ENCODE measurements at regions not wholly inside any gene's neighbourhood (a gene's known extent, or its start where the extent isn't known, plus 50 kb on each side); places are given as distances from the start of the nearest gene placed in this dataset.

DNA sequence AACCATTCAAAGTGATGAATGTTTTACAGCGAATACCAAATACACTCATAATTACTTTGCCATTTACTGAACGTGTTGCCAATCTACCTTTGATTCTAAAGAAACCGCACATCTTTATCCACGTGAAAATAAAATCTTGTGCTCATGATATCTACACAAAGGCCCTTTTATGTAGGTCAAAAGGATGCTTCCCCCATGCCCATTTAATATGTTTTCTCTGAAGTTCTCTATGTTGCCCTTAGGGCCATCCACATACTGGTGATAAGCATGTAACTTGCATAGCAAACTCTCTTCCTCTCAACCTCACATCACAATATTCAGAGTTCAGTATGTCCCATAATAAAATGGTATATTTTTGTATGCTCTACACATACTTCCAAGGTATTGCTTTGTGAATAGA, 380.0 kb upstream of the FIGN start:
- TF ChIP-seq, protein P1, sequence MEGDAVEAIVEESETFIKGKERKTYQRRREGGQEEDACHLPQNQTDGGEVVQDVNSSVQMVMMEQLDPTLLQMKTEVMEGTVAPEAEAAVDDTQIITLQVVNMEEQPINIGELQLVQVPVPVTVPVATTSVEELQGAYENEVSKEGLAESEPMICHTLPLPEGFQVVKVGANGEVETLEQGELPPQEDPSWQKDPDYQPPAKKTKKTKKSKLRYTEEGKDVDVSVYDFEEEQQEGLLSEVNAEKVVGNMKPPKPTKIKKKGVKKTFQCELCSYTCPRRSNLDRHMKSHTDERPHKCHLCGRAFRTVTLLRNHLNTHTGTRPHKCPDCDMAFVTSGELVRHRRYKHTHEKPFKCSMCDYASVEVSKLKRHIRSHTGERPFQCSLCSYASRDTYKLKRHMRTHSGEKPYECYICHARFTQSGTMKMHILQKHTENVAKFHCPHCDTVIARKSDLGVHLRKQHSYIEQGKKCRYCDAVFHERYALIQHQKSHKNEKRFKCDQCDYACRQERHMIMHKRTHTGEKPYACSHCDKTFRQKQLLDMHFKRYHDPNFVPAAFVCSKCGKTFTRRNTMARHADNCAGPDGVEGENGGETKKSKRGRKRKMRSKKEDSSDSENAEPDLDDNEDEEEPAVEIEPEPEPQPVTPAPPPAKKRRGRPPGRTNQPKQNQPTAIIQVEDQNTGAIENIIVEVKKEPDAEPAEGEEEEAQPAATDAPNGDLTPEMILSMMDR (IDR thresholded peaks at IDR 0.05; ENCODE audit: low read depth, low read length) = no peak
- no peak for TF ChIP-seq EZH2phosphoT487 (IDR thresholded peaks at IDR 0.05; ENCODE audit: low read depth)
